ENCODE measurements at regions not wholly inside any gene's neighbourhood (a gene's known extent, or its start where the extent isn't known, plus 50 kb on each side); places are given as distances from the start of the nearest gene placed in this dataset.

GRCh38 chr11:33622186-33622585 is 78.4 kb downstream of the C11orf91 start:
- H3K27ac Mint-ChIP-seq, result no peak overlapping the region
- DNase-seq, result no peak
- no peak overlapping the region for H3K4me3 Mint-ChIP-seq
- H3K36me3 Mint-ChIP-seq (ENCODE audit: low read depth), result no peaks in the 10 kb centered on the region
- intact Hi-C loops (cut with micrococcal nuclease), result no loop called here
- H3K4me1 Mint-ChIP-seq, result no peaks in the 10 kb centered on the region
- no peak for TF ChIP-seq CTCF (IDR thresholded peaks at IDR 0.05)
- H3K27me3 Mint-ChIP-seq, result peaks cover 9% of the 10 kb centered on the region
- ChIA-PET CTCF (no interaction called here), POLR2A (no interaction called here)
- no peaks in the 10 kb centered on the region for H3K9me3 Mint-ChIP-seq
- ATAC-seq (ENCODE audit: low read depth), result no peak

- CTCF ChIA-PET, result no interaction called here
- POLR2A ChIA-PET, result no interaction called here
- H3K27me3 Mint-ChIP-seq, result peaks cover 9% of the 10 kb centered on the region
- DNase-seq (no peak), ATAC-seq (ENCODE audit: low read depth) (no peak)
- H3K36me3 Mint-ChIP-seq (ENCODE audit: low read depth), result no peaks in the 10 kb centered on the region
- no peak overlapping the region for H3K27ac Mint-ChIP-seq
- intact Hi-C loops (cut with micrococcal nuclease), result no loop called here
- no peaks in the 10 kb centered on the region for H3K4me1 Mint-ChIP-seq
- no peak overlapping the region for H3K4me3 Mint-ChIP-seq
- H3K9me3 Mint-ChIP-seq, result no peaks in the 10 kb centered on the region
- TF ChIP-seq CTCF (IDR thresholded peaks at IDR 0.05), result no peak
Observed at GRCh38 chr11:33620423-33621171, 80.0 kb downstream of the C11orf91 start.

- ATAC-seq (ENCODE audit: low read depth) (no peak), DNase-seq (no peak)
- no peaks in the 10 kb centered on the region for H3K36me3 Mint-ChIP-seq (ENCODE audit: low read depth)
- ChIA-PET CTCF (no interaction called here), POLR2A (no interaction called here)
- H3K4me3 Mint-ChIP-seq, result no peak overlapping the region
- no peak overlapping the region for H3K27ac Mint-ChIP-seq
- H3K27me3 Mint-ChIP-seq, result peaks cover 10% of the 10 kb centered on the region
- no peaks in the 10 kb centered on the region for H3K9me3 Mint-ChIP-seq
- no peak for TF ChIP-seq CTCF (IDR thresholded peaks at IDR 0.05)
- no peaks in the 10 kb centered on the region for H3K4me1 Mint-ChIP-seq
- intact Hi-C loops (cut with micrococcal nuclease), result no loop called here
Observed at GRCh38 chr11:33618956-33619355, 81.7 kb downstream of the C11orf91 start.

GRCh38 chr11:33618351-33618710 is 82.3 kb downstream of the C11orf91 start:
- Mint-ChIP-seq H3K4me1 (no peaks in the 10 kb centered on the region), H3K27ac (no peak overlapping the region), H3K36me3 (ENCODE audit: low read depth) (no peaks in the 10 kb centered on the region), H3K27me3 (peaks cover 10% of the 10 kb centered on the region), H3K4me3 (no peak overlapping the region), H3K9me3 (no peaks in the 10 kb centered on the region)
- no peak for ATAC-seq (ENCODE audit: low read depth)
- TF ChIP-seq CTCF (IDR thresholded peaks at IDR 0.05), result no peak
- CTCF ChIA-PET, result no interaction called here
- no peak for DNase-seq
- POLR2A ChIA-PET, result no interaction called here
- intact Hi-C loops (cut with micrococcal nuclease), result no loop called here

- Mint-ChIP-seq H3K4me1 (no peaks in the 10 kb centered on the region), H3K9me3 (no peaks in the 10 kb centered on the region), H3K4me3 (no peak overlapping the region), H3K27me3 (peaks cover 10% of the 10 kb centered on the region), H3K36me3 (ENCODE audit: low read depth) (no peaks in the 10 kb centered on the region), H3K27ac (no peak overlapping the region)
- ATAC-seq (ENCODE audit: low read depth) (no peak), DNase-seq (no peak)
- ChIA-PET CTCF (no interaction called here), POLR2A (no interaction called here)
- intact Hi-C loops (cut with micrococcal nuclease), result no loop called here
- no peak for TF ChIP-seq CTCF (IDR thresholded peaks at IDR 0.05)
Observed at GRCh38 chr11:33617672-33618350, 82.8 kb downstream of the C11orf91 start.

All from activated B cell treated with CpG ODN at 0.5 μM for 24 hours (primary cell).